Activated CD8-positive, alpha-beta memory T cell treated with anti-CD3 and anti-CD28 coated beads, Interleukin-2, amount 50 U/mL, for 4 hours (primary cell): ENCODE measurements at regions not wholly inside any gene's neighbourhood (a gene's known extent, or its start where the extent isn't known, plus 50 kb on each side); places are given as distances from the start of the nearest gene placed in this dataset.

Source experiments
- DNase-seq: peaks from one replicate; pipeline ENCODE4 v3.0.0-alpha.2; 2020

DNA sequence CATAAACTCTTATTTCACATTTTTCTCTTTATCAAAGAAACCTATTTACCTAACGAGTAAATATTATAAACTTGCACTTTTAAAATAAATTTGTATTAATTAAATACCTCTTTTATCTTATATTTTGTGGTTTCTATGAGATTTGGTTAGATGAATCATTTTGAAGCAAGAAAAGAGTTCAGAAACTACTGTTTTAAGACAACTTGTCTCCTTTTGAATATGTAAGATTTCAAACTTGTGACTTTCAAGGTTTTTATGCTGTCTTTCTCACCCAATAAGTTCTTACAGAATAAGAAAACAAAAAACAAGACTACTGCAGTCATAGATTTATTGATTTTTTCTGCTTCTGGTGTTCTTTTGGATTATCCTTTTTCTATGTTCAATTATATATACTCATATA lies 339.0 kb downstream of the SNAPC1 start:
- DNase-seq, result no peak

DNA sequence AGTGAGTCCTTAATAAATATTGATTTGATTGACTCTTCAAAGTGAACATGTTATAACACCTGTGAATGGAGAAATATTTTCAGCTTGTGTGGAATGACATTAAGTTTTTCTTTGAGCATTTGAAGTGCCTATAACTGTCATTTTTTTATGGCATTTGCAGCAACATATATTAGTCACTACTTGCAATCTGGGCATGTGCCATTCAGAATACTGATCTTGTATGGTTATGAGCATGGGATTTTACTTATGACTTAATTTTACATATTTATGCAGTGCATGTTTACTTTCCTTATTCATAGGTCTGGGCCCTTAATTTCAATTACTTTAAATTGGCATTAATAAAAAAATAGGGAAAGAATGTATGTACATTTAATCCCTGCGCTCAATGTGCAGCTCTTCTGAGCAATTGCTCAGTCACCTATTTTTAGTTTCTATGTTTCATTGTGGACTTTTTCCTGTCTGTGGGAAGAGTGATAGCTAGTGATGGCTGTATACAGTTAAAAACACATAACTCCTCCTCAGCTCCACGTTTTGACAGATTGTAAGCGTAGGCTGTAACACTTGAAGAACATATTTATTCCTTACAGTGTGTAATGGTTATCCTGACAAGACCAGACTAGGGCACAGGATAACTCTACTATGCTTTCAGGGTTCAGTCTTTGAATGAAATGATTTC lies 339.6 kb downstream of the SNAPC1 start:
- no peak for DNase-seq

DNA sequence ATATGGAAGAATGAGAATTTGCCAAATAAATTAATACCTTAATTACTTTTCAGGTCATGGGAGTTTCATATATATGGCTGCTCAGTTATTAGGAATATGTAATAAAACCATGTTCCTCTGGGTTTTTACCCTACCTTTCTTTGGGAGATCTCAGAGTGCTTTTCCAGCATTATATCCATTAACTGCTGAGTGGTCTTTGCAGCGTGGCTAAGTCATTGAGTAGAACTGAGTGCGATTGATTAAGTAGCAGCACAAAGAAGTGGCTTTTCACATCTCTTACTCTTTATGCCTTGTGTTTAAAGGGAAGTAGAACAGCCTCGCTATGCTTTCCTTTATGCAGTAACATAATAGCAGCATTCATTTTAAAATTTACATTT lies 340.1 kb downstream of the SNAPC1 start:
- no peak for DNase-seq

DNA sequence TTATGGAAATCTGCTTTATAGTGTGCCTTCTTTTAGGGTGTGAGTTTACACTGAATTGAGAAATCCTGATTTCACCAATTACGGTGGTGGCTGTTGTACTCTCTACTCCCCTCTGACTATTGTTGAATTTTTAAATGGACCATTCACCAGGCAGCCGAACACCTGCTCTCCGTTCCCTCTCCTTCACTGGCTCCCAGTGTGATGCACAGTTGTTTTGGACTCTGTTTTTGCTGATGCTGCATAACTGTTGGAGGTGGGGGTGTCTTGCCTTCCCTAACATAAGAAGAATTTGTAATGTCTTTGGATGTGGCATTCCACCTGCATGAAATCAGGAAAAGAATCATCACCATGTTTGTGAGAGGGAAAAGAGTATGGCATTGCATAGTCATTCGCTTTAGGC lies 341.2 kb downstream of the SNAPC1 start:
- no peak for DNase-seq

DNA sequence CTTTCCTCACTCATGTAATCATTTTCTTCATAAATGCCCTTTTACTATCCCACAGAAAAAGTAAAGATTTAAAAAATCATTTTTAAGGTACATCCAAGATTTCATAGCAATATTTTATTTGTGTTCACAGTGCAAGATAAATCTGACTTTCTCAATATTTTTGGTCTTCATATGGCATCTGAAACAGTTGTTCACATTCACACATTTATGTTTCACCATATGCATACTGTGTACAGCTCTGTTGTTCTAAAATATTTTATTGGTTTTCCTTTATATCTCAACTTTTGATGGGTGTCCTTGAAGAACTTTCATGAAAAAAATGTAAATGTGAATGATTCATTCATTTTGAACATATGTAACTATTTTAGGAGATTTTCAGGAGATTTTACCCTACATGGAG lies 348.7 kb downstream of the SNAPC1 start:
- no peak for DNase-seq

DNA sequence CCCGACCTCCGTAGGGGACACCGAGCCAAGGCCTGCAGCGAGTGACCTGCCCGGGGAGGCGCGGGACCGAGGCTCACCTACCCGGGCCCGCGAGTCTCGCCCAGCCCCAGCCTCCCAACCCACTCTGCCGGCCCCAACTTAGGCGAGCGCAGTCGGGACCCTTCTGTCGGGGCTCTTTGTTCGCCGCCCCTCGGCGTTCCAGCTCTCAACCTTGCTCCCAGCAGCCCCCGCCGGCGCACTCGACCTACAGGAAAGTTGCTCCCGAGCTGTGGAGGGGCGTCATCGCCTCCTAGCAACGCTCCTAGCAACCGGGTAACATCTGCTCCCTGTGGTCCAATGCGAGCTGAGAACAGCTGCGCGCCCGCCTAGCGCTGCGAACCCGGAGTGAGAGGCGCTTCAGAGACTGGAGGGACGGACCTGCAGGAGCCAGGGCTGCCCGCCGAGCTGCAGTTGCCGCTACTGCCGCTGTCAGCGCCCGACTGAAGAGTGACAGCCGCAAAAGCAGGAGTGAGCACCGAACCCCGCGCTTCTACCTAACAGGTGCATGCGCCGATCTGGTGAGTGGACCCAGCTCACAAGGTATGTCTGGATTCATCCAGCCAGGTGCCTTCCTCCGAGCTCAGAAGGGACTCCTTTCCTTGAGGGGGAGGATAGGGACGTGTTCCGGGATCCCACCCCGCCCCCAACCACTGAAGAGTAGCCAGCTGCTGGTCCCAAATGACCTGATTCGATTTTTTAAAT lies 355.0 kb downstream of the SNAPC1 start:
- peak; percentile 53 for DNase-seq

DNA sequence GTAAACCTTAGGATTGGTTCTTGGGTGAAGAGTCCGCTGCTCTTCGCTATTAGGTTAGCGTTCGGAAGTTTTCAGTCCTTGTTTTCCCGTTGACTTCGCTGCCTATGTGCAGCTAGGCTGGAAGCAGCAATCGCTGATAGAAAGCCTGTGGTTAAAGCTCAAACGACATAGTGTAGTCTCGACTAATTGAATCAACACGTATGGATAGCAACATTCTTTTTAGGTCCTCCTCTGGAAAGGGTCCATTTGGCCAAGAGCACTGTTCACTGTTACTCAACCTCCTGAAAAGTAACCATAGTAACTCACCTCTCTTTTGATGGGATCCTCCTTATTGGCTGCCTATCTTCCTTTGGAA lies 355.5 kb downstream of the SNAPC1 start:
- DNase-seq, result no peak

DNA sequence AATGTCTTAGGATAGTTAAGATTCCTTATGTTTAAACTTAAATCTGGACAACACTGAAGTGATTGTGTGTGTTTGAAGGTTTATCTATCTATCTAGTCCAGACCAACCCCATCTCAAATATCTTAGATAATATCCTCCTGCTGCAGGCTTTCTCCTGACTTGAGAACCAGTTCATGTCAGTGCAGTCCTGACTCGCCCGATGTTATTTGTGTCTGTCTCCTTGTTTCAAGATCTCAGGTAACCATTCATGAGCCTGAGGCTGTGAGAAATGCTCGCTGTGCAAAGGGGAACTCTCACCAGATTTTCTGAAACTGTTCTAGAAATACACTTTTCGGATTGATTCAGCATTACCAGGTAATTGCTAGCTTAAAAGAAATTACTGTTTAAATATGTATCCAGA lies 356.2 kb downstream of the SNAPC1 start:
- no peak for DNase-seq

DNA sequence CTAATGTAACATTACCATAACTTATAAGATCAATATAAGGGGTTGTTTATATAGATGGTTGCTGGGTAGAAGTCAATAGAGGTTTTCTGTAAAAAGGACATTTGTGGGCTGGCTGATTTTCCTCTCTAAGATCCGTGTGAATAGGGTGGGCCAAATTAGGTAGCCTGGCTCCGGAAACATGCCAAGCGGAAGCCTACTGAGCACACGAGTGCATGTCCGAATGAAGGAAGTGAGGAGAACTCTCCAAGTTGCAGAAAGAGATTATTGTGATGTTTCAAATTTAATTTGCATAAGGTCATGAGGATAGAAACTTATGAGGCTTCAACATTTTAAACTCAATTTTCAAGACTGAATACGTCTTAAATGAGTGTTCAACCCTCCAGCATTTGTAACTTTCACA lies 356.7 kb downstream of the SNAPC1 start:
- no peak for DNase-seq

DNA sequence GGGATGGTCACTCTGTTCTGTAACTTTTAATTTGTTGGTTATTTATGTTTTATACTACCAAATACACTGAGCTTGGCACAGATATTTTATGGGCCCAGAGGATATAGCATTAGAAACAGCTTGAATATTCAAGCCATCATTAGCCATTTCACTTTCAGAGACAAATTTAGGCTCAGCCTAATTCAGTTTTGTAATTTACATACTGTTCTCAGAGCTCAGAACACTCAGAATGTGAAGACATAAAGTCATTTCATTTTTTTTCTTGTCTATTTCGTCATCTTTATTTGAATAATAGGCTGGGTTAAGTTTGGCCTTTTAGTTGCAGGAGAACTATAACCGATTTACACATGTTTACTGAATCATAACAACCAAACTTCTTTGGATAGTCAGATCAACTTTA lies 361.7 kb downstream of the SNAPC1 start:
- no peak for DNase-seq

DNA sequence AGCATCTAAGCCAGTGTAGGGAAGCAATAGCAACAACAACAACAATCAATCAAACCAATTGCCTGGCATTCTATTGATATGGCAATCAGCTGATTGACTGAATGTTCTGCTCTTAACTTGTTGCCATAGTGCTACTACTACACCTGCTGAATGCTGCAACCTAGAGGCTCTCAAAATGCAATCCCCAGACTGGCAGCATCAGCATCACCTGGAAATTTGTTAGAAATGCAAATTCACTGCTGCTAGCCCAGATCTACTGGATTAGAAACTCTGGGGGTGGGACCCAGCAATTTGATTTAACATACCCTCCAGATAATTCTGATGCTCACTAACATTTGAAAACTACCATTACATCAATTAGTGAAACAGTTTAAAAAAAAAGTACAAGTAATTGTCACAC lies 363.6 kb downstream of the SNAPC1 start:
- no peak for DNase-seq

DNA sequence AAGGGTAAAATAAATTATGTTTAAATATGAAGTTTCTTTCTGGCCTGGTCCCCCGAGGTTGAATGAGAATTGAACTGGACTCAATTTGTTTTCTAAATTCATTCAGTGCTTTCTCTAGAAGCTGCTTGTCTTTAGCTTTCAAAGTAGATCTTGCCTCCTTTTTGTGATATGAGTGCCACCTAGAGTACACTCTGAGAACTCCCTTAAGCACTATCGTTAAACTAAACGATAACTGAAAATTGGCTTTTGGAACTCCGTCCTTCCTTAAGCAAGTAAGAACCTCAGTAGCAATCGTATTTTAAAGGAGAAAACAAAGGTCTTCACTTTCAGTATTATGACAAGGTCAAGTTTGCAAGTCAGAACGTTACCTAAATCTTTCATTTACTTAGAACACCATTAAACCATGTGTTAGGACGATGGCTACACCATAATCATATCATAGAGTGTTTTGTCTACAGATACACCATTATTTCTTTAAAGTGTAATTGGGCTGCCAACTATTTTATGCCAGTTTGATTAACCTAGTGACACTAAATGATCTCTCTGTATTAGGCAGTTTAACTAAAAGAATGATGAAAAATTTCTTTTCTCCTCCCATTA lies 364.8 kb downstream of the SNAPC1 start:
- DNase-seq, result no peak

DNA sequence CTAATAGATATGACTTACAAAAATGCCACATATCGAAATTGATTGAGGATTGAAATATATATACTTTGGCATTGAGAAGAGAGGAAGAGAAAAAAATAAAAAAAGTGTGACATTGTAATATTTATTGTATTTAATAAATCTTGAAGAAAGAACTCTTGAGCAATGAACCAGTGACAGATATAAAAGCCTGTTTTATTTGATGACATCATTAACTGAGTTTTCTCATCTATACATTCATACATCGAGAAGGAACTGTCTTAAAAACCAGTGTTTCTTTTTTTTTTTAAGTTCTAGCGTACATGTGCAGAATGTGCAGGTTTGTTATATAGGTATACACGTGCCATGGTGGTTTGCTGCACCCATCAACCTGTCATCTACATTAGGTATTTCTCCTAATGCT lies 368.2 kb downstream of the SNAPC1 start:
- DNase-seq, result no peak

DNA sequence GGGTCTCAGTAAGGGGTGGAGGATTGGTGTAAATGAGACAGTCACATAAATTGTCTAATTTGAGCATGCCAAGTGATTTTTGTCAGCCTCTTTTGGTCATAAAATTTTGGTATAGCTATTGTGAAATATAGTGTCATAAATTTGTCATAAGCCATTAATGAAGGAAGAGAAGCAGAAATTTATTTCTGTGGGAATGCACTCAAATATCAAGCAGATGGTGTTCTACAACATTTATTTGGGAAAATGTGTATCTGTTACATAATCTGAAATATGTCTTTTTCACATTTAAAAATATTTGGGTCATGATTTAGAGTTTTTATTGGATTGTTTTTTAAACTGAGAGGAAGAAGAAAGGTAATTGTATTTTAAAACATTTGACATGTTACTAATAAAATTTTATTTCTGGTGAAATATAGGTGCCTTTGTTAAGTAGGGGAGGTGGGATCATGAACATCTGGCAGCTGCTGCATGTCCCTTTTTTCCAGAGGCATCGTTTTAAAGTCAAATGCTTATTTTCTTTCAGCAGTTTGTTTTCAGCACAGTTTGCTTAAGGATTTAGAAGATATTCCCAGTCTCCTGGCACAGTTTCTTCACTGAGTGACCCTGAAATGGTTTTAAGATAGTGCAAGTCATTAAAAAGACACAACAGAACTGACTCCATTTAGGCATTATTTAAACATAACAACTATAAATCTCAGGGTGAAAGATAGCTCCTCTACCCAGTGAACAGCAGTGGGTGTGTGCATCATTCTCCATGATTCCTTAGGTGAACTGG lies 371.7 kb downstream of the SNAPC1 start:
- DNase-seq, result no peak

DNA sequence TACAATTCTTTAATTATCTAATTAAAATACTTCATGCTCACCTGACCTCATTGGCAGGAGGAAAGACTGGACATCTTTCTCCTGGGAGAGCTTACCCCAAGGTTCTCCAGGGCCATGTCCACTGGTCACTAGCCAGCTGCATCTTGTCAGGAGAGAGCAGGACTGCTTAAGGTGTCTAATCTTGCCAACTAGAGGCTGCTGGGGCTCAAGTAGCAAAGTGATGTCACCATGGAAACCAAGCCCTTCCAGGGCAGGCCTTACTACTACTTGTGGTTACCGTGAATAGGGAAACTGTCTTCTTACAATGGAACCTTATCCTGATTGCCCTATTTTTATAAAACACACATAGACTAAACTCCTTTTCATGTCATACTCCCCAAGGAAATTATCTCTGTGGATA lies 376.4 kb downstream of the SNAPC1 start:
- DNase-seq, result no peak

DNA sequence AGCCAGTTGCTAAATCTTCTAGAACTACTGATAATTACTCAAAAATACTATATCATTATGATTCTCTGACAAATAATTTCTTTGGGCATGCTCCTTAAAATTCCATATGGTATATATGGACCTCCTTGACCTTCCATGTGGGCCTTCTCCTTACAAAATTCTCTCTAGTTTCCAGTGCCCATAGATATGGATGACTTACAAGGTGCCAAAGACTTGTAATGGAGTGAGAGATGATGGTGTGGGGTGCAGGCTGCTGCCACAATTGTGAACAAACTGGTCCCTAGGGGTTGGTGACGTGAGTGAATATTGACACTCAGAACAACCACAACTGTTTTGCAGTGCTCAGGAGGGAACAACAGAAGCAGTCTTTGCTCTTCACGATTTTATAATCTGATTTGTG lies 378.9 kb downstream of the SNAPC1 start:
- no peak for DNase-seq

DNA sequence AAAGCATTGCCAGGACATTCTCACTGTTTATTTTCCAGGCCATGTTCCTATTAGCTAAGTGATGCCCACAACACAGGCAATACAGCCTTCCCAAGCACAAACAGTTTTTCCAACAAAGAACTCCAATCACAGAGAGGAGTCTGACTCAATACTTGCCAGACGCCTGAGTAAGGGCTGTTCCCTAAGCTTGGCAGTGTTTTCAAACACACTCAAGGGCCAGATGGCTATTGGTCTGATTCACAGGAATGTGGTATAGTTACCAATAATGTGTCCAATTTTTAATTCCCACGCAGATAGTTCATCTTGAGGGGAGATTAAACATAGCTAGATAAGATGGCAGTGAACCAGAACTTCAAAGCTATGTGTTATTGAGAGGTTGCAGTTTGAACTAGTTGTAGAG lies 381.0 kb downstream of the SNAPC1 start:
- no peak for DNase-seq

DNA sequence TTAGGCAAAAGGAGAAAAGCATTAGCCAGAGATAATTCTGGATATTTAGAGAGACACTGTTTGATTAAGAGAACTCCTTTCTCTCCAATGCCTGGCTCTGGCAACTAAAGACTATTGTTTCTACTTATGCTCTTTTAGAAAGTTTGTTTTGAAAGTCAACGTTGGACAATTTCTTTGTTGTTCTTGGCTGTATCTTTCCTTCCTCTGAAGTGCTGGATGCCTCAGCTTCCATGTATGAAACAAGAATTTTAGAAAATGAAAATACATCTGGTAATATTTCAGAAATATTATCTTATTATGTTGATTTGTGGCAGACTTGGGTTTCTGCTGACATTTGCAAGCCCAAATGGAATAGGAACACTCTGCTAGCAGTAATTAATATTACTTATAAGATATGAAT lies 382.6 kb downstream of the SNAPC1 start:
- no peak for DNase-seq

DNA sequence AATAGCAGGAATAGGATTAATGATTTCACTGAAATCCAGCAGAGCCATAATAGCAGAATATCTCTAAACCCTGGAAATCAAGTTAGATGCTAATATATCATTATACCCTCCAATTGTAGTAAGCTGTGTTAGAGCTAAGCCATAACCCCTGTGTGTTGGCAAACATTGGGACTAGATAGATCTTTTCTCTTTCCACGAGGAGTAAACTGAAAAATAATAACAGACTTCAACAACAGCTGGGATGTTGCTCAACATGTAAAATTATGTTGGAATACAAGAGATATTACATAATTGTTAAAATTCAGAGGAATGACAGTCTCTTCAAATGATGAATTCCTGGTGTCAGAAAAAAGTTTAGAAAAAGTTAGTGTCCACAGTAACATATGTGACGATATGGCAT lies 383.8 kb downstream of the SNAPC1 start:
- no peak for DNase-seq

DNA sequence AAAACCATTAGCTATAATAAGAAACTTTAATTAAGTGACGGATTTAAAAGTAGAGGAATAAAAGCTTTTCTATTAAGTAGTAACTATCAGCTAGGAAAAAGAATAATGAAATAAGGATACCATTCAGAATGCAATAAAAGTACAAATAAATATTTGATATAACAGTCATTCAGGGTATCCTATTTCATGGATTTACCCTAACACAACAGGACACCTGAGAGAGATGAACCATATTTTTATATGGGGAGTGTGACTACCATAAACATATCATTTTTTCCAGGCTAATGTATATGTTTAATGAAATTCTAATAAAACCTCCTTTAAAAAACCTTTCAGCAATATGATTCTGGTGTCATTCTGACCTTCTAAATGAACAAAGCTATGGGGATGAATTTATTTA lies 393.8 kb downstream of the SNAPC1 start:
- no peak for DNase-seq

DNA sequence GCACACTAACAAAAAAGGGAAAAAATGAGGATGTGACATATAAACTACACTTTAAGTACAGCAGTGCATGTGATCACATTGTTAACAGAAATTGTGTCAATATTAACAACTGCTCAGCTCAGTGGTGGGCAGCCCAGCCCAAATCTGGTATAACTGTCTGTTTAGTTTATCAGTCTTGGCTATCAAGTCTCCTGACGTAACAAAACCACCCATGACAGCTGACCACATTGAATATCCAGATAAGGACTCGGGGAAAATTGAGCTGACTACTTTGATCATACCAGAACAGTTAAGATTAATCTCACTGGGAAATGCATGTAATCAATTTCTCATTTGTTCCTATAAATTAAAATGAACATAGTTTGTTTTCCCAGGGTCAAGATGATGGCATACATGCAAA lies 396.6 kb downstream of the SNAPC1 start:
- no peak for DNase-seq

DNA sequence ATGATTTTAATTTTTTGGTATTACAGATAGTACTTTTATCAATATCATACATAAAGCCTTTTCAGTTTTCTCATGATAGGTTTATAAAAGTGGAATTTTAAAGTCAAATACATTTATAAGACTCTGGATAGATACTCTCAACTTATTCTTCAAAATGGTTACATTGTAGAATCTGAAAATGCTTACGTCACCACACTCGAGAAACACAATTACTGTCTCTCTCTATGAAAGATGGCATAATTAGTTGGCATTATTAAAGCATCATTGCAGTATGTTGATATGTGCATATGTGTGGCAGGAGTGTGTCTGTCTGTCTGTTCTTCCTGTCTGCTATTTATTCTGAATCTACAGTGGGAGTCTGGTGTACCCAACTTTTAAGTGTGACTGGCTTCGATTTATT lies 397.1 kb downstream of the SNAPC1 start:
- no peak for DNase-seq

DNA sequence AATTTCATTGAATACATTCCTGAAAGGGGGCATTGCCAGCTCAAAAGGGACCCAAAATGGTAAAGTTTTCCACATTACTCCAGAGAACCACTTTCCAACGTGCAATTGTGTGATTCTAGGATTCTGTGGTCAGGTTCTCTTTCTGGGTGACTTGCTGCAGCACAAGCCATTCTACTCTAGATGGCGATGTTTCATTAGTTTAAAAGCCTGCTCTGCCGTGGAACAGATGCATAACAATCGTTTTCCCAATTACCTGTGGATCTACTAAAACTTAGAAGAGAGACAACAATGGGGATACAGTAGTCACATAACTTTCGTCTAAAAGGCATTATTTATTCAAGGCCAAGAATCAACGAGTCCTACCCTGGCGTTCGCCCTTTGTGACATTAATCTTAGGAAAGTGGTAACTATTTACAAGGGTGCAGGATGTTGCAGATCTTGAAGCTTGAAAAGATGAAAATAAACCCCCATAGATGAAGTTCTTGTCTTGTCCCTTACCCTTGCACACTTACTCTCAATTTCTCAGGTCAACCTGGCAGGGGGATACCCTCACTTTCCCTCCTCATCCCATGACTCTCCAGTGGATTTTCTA lies 400.9 kb downstream of the SNAPC1 start:
- no peak for DNase-seq
